ENCODE measurements at regions not wholly inside any gene's neighbourhood (a gene's known extent, or its start where the extent isn't known, plus 50 kb on each side); places are given as distances from the start of the nearest gene placed in this dataset.

- TF ChIP-seq ZNF462 (CRISPR knock-in tag; IDR thresholded peaks at IDR 0.05) (no peak), ZNF331 (CRISPR knock-in tag; IDR thresholded peaks at IDR 0.05; ENCODE audit: low read depth) (no peak), REST (IDR thresholded peaks at IDR 0.05; ENCODE audit: unreplicated experiment) (no peak), ETS1 (IDR thresholded peaks at IDR 0.05) (no peak), EZH2phosphoT487 (IDR thresholded peaks at IDR 0.05; ENCODE audit: unreplicated experiment) (no peak), JUNB (IDR thresholded peaks at IDR 0.05; ENCODE audit: unreplicated experiment) (no peak), ZNF114 (CRISPR knock-in tag; IDR thresholded peaks at IDR 0.05) (no peak), POLR2AphosphoS5 (IDR thresholded peaks at IDR 0.05; ENCODE audit: low read depth) (no peak), CREB1 (CRISPR knock-in tag; IDR thresholded peaks at IDR 0.05; ENCODE audit: low read depth) (no peak), STAT1 (IDR thresholded peaks at IDR 0.05; ENCODE audit: unreplicated experiment) (no peak)
These were observed 54.1 kb upstream of the VSX1 start (continued) for GRCh38 chr20:25136056-25136455.
